ENCODE measurements at regions not wholly inside any gene's neighbourhood (a gene's known extent, or its start where the extent isn't known, plus 50 kb on each side); places are given as distances from the start of the nearest gene placed in this dataset.

DNA sequence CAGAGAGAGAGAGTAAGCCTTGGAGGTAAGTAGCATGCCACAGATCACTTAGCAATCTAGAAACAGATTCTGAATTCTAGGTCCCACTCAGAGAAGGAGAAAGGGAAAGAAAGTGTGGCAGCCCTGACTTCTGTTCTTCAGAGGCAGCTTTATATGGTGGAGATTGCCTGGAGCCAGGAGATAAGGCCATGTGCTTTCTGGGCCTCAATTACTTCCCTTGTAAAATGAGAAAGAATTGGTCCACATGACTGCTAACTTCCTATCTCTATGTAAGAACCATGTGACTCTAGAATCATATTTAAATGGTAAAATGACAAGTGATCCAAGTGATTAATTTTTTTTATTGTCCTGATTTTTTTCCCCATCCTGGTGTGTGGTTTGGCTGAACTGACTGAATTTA, 64.1 kb downstream of the HHEX start:
- TF ChIP-seq FOXM1 (IDR thresholded peaks at IDR 0.05; ENCODE audit: borderline replicate concordance) (no peak), TARDBP (IDR thresholded peaks at IDR 0.05) (no peak), SP1 (IDR thresholded peaks at IDR 0.05) (no peak), BHLHE40 (IDR thresholded peaks at IDR 0.05; ENCODE audit: borderline replicate concordance) (no peak), L3MBTL2 (conservative IDR thresholded peaks at IDR 0.05) (peak; percentile 37; the same call in 1 of the 2 replicates), HDGF (IDR thresholded peaks at IDR 0.05; ENCODE audit: borderline replicate concordance) (no peak)
- TF ChIP-seq, protein P1, sequence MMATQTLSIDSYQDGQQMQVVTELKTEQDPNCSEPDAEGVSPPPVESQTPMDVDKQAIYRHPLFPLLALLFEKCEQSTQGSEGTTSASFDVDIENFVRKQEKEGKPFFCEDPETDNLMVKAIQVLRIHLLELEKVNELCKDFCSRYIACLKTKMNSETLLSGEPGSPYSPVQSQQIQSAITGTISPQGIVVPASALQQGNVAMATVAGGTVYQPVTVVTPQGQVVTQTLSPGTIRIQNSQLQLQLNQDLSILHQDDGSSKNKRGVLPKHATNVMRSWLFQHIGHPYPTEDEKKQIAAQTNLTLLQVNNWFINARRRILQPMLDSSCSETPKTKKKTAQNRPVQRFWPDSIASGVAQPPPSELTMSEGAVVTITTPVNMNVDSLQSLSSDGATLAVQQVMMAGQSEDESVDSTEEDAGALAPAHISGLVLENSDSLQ (IDR thresholded peaks at IDR 0.05) = no peak
